ENCODE measurements at regions not wholly inside any gene's neighbourhood (a gene's known extent, or its start where the extent isn't known, plus 50 kb on each side); places are given as distances from the start of the nearest gene placed in this dataset.

GRCh38 chr11:116394022-116394421 lies 378.8 kb downstream of the BUD13 start:
- 43 to 55% methylated on average over 2 of the region's 3 CpGs for WGBS, 2 donors (ENCODE audit: low coverage in 1 of 2)
- no peaks in the 10 kb centered on the region for H3K27me3 ChIP-seq
- ATAC-seq = no peak
- H3K27ac ChIP-seq = no peak overlapping the region
- peaks cover 0 to 16% (median 0%) of the 10 kb centered on the region in 3 donors for H3K4me1 ChIP-seq
- no peak overlapping the region for H3K4me3 ChIP-seq
- TF ChIP-seq CTCF (IDR thresholded peaks at IDR 0.05) = no peak
- TF ChIP-seq EP300 (IDR thresholded peaks at IDR 0.05) = no peak
- no peak for TF ChIP-seq POLR2A (IDR thresholded peaks at IDR 0.05)
- no peak for TF ChIP-seq POLR2AphosphoS5 (IDR thresholded peaks at IDR 0.05)
- no peaks in the 10 kb centered on the region for H3K36me3 ChIP-seq
- peaks cover 0 to 10% (median 0%) of the 10 kb centered on the region in 3 donors for H3K9me3 ChIP-seq

- TF ChIP-seq EP300 (IDR thresholded peaks at IDR 0.05) = no peak
- no peak for TF ChIP-seq CTCF (IDR thresholded peaks at IDR 0.05)
- no peak for TF ChIP-seq POLR2AphosphoS5 (IDR thresholded peaks at IDR 0.05)
- no peak for TF ChIP-seq POLR2A (IDR thresholded peaks at IDR 0.05)
- Histone ChIP-seq H3K9me3 (peaks cover 0 to 10% (median 0%) of the 10 kb centered on the region in 3 donors), H3K27ac (no peak overlapping the region), H3K27me3 (no peaks in the 10 kb centered on the region), H3K4me1 (no peaks in the 10 kb centered on the region), H3K4me3 (no peak overlapping the region), H3K36me3 (no peaks in the 10 kb centered on the region)
- WGBS, 2 donors (ENCODE audit: low coverage in 1 of 2) = 63 to 77% methylated on average over 3 of the region's 3 CpGs
- no peak for ATAC-seq
These were observed 381.8 kb downstream of the BUD13 start for GRCh38 chr11:116390963-116391362.

DNA sequence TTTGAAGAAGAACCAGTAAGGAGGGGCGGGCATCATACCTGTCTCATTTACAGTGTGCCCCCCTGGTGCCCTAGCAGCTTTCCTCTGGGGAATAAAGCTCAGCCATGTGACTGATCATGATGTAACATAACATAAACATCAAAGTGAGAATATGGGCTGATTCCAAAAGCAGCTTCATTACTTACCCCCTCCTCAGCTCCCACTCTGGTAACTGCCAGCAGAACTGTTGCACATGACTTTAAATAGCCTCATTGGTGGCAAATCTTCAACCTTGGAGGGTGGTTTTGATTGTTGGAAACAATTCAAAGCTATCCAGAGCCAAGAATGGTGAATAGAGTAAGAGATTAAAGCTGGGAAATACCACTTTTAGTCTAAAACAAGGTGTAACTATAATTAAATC lies 384.6 kb downstream of the BUD13 start:
- Histone ChIP-seq H3K4me3 (no peak overlapping the region), H3K36me3 (no peaks in the 10 kb centered on the region), H3K9me3 (peaks cover 0 to 4% (median 0%) of the 10 kb centered on the region in 3 donors), H3K4me1 (no peaks in the 10 kb centered on the region), H3K27ac (no peak overlapping the region), H3K27me3 (no peaks in the 10 kb centered on the region)
- TF ChIP-seq CTCF (IDR thresholded peaks at IDR 0.05) (no peak), EP300 (IDR thresholded peaks at IDR 0.05) (no peak), POLR2AphosphoS5 (IDR thresholded peaks at IDR 0.05) (no peak), POLR2A (IDR thresholded peaks at IDR 0.05) (no peak)
- no peak for ATAC-seq
- WGBS, 2 donors (ENCODE audit: low coverage in 1 of 2) = 50% methylated on average over 1 of the region's 1 CpG; no CpG with 5 or more reads in 1 of the 2 donors

GRCh38 chr11:116387641-116388040 lies 385.1 kb downstream of the BUD13 start:
- H3K27me3 ChIP-seq = no peaks in the 10 kb centered on the region

More at GRCh38 chr11:116387641-116388040, 385.1 kb downstream of the BUD13 start:
- Histone ChIP-seq H3K9me3 (no peaks in the 10 kb centered on the region), H3K4me3 (no peak overlapping the region), H3K36me3 (no peaks in the 10 kb centered on the region), H3K4me1 (no peaks in the 10 kb centered on the region), H3K27ac (no peak overlapping the region)
- TF ChIP-seq EP300 (IDR thresholded peaks at IDR 0.05) (no peak), POLR2A (IDR thresholded peaks at IDR 0.05) (no peak), CTCF (IDR thresholded peaks at IDR 0.05) (no peak), POLR2AphosphoS5 (IDR thresholded peaks at IDR 0.05) (no peak)
- ATAC-seq = no peak
- 0 to 45% methylated on average over 2 of the region's 2 CpGs for WGBS, 2 donors (ENCODE audit: low coverage in 1 of 2)

Measured in gastroesophageal sphincter (tissue), 4 donors.